Left ventricle myocardium inferior (tissue), 1 donor: ENCODE measurements at regions not wholly inside any gene's neighbourhood (a gene's known extent, or its start where the extent isn't known, plus 50 kb on each side); places are given as distances from the start of the nearest gene placed in this dataset.
"Not testable (repeated sequence)": the region's sequence is repeated elsewhere in the genome, so short reads cannot be mapped to it uniquely, and the experiment has no call there.

ENCODE experiments used
- DNase-seq: peaks from one replicate; pipeline ENCODE4 v3.0.0-alpha.2; 2020
- H3K27ac ChIP-seq: fragments of 200-600 bp; replicated peaks from 2 replicates; pipeline ENCODE4 v1.8.0; 2021
- H3K27me3 ChIP-seq: fragments of 200-600 bp; 2 replicates; pipeline ENCODE4 v1.8.0; 2021; ENCODE audit warnings: low read depth
- H3K36me3 ChIP-seq: fragments of 200-600 bp; 2 replicates; pipeline ENCODE4 v1.8.0; 2021
- H3K4me1 ChIP-seq: fragments of 200-600 bp; 2 replicates; pipeline ENCODE4 v1.8.0; 2021
- H3K4me3 ChIP-seq: fragments of 200-600 bp; 2 replicates; pipeline ENCODE4 v1.8.0; 2021; ENCODE audit warnings: mild to moderate bottlenecking, moderate library complexity
- H3K9me3 ChIP-seq: fragments of 200-600 bp; replicated peaks from 2 replicates; pipeline ENCODE4 v1.8.0; 2021
- CTCF ChIP-seq: fragments of 200-600 bp; IDR thresholded peaks from 2 replicates; pipeline ENCODE4 v1.8.0; 2021; ENCODE audit warnings: antibody characterized with exemption, mild to moderate bottlenecking, borderline replicate concordance
- intact Hi-C: fragments of 100-400 bp; cut with micrococcal nuclease; formaldehyde crosslinking; loops from one replicate; pipeline ENCODE4 v1.11.0; 2022
- donor health status: DM: no; HTN: yes; CAD: no; lungs with severe emphysema.

GRCh38 chr1:228796945-228797344 is 61.7 kb downstream of the RHOU start:
- H3K4me1 ChIP-seq, DNase-seq, intact Hi-C loops, H3K27ac ChIP-seq, H3K4me3 ChIP-seq, H3K9me3 ChIP-seq, H3K36me3 ChIP-seq: not testable (repeated sequence)
- H3K27me3 ChIP-seq = peaks cover 50% of the 10 kb centered on the region

DNA sequence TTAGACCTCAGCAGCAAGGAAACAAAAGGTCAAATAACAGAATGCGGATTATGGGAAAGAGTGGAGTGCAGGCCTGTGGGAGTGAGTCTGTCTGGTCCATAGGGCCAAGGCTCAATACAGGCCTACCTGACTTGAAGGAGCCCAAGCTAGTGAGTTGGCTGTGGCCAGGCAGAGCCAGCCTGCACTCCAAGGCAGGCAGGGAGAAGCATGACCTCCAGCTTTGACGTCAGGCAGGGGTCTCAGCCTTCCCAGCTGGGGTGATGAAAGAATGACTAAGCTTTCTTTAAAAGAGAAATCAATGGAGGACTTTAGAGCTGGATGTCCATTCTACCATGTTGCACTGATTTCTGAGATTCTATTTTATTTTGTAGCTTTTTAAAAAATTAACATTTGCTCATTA is 62.8 kb downstream of the RHOU start:
- Histone ChIP-seq H3K4me1 (no peaks in the 10 kb centered on the region), H3K4me3 (no peak overlapping the region), H3K27ac (no peak overlapping the region), H3K27me3 (peaks cover 48% of the 10 kb centered on the region), H3K36me3 (no peaks in the 10 kb centered on the region), H3K9me3 (peaks cover 6% of the 10 kb centered on the region)
- DNase-seq = no peak
- no peak for TF ChIP-seq CTCF
- intact Hi-C loops = no loop called here

DNA sequence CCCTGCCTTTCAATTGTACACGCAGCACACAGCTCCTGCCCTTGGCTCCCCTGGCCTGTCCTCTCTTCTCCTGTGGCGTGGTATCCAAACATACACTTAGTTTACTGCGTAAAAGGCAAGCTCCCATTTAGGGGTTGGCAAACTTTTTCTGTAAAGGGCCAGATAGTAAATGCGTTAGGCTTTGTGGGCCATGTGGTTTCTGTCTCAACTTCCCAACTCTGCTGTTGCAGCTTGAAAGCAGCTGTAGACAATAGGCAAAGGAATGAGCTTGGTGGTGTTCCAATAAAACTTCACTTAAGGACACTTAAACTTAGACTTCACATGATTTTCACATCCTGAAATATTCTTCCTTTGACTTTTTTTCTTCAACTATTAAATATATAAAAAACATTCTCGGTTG is 63.3 kb downstream of the RHOU start:
- no peak overlapping the region for H3K27ac ChIP-seq
- H3K4me1 ChIP-seq = no peaks in the 10 kb centered on the region
- TF ChIP-seq CTCF = no peak
- intact Hi-C loops = no loop called here
- DNase-seq = no peak
- H3K4me3 ChIP-seq = no peak overlapping the region
- H3K36me3 ChIP-seq = no peaks in the 10 kb centered on the region
- peaks cover 48% of the 10 kb centered on the region for H3K27me3 ChIP-seq
- peaks cover 6% of the 10 kb centered on the region for H3K9me3 ChIP-seq

GRCh38 chr1:228799924-228800323 is 64.6 kb downstream of the RHOU start:
- no peak overlapping the region for H3K4me3 ChIP-seq
- H3K9me3 ChIP-seq = peaks cover 6% of the 10 kb centered on the region
- H3K27ac ChIP-seq = no peak overlapping the region
- TF ChIP-seq CTCF = no peak
- intact Hi-C loops = no loop called here
- peaks cover 53% of the 10 kb centered on the region for H3K27me3 ChIP-seq
- peaks cover 3% of the 10 kb centered on the region for H3K4me1 ChIP-seq
- DNase-seq = no peak
- no peaks in the 10 kb centered on the region for H3K36me3 ChIP-seq

DNA sequence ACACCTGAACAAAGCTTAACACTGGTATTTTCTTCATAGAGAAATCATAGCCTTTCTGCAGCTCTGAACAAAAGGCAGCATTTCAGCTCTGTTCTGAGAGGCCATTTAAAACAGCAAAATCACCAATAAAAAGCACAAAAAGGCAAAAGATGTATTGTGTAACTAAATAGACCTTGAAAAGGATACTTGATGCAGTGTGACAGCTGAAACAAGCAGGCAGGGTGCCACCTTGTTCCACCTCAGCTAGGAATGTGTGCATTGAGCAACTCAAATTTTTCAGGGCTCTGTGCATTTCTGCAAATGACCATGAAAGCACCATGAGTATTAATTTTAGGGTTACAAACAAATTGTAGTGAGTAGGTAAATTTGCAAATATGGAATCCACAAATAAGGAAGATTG is 65.8 kb downstream of the RHOU start:
- TF ChIP-seq CTCF = no peak
- no peak for DNase-seq
- peaks cover 7% of the 10 kb centered on the region for H3K4me1 ChIP-seq
- intact Hi-C loops = no loop called here
- H3K4me3 ChIP-seq = no peak overlapping the region
- H3K9me3 ChIP-seq = peaks cover 6% of the 10 kb centered on the region
- no peak overlapping the region for H3K27ac ChIP-seq
- peaks cover 51% of the 10 kb centered on the region for H3K27me3 ChIP-seq
- no peaks in the 10 kb centered on the region for H3K36me3 ChIP-seq

DNA sequence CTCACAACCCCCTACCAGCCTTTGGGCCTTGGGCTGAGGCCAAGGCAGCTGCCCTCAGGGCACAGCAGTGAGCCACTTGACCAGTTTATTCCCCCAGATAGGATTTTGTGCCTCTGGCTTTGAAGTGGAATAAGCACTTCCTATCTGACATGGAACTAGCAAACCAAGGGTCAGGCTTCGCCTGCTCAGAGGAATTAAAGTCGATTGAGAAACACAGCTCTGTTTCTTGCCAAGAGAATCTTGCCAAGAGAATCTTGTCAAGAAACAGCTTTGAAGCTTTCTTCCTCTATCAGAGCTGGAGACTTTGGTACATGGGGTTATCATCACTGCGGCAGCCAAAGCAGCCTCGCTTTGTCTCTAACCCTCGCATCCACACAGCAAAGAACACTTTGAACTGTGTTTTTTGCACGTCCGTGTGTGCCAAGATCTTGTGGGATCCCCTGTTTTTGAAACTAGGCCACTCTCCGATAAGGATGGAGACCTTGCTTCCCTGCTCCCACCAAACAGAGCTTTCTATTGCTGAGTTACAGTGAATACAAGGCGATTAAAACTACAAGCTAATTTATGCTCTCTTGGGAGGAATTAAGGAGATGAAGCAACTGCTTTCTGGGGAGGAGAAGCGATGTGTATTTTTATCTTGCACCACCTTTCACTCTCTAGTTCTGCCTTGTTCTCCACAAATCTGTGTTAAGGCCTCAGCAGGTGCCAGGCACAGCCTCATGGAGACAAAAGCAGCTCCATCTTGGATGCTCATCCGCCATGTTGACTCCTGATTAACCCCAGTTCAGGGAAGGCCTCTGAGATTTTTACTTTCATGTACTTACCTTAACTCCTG is 67.3 kb downstream of the RHOU start:
- Histone ChIP-seq H3K27me3 (peaks cover 64% of the 10 kb centered on the region), H3K27ac (peak overlapping the region; percentile 29), H3K9me3 (no peaks in the 10 kb centered on the region), H3K4me3 (no peak overlapping the region), H3K4me1 (peaks cover 7% of the 10 kb centered on the region), H3K36me3 (no peaks in the 10 kb centered on the region)
- no peak for TF ChIP-seq CTCF
- DNase-seq = peak; percentile 46
- intact Hi-C loops = no loop called here
